Type B pancreatic cell (in vitro differentiated cells): ENCODE measurements at regions not wholly inside any gene's neighbourhood (a gene's known extent, or its start where the extent isn't known, plus 50 kb on each side); places are given as distances from the start of the nearest gene placed in this dataset.

Source experiments
- DNase-seq: peaks from one replicate; pipeline ENCODE4 v3.0.0; 2021; ENCODE audit warnings: mixed read lengths; ENCODE audit not compliant: unreplicated experiment; ENCODE audit errors: extremely low spot score
- H3K27ac Mint-ChIP-seq: 2 replicates; pipeline ENCODE4 v1.8.0; 2021; ENCODE audit warnings: mild to moderate bottlenecking, mixed read lengths
- H3K27me3 Mint-ChIP-seq: 2 replicates; pipeline ENCODE4 v1.8.0; 2021; ENCODE audit warnings: mixed read lengths
- H3K36me3 Mint-ChIP-seq: 2 replicates; pipeline ENCODE4 v1.8.0; 2021; ENCODE audit warnings: mixed read lengths
- H3K4me1 Mint-ChIP-seq: one replicate; pipeline ENCODE4 v1.8.0; 2021; ENCODE audit warnings: mixed read lengths; ENCODE audit not compliant: unreplicated experiment
- H3K4me3 Mint-ChIP-seq: 2 replicates; pipeline ENCODE4 v1.8.0; 2021; ENCODE audit warnings: mild to moderate bottlenecking, mixed read lengths
- H3K9me3 Mint-ChIP-seq: 2 replicates; pipeline ENCODE4 v1.8.0; 2021; ENCODE audit warnings: mixed read lengths
- TF ChIP-seq, protein P1 (sequence below): fragments of 200-600 bp; sonication (generic); conservative IDR thresholded peaks from 2 replicates; pipeline ENCODE4 v1.5.0; 2021; ENCODE audit warnings: antibody characterized with exemption, mild to moderate bottlenecking

DNA sequence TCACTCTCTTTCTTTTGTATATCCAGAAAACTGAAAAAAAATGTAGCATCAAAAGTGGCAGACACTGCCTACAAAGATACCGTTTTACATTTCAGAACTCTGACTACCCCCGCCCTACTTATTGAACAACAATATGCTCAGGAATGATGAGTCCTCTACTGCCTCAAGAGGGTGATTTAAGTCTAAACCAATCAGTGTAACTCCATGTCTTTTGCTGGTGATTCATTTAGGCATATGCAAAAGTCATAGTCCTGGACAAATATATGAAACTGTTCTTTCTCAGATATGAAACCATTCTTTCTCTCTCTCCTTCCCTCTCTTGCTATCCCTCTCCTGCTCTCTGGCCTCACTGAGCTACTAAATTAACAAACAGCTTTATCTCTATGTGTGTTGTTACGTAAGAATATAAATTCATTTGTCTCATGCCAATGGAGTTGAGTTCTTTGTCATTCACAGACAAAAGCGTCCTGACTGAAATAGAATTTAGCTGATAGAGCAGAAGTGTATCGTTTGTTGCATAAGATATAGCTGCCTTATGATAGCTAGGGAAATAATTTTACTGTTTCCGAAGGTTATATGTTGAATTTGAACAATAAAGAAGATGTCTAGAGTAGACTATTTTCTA, 133.7 kb upstream of the OSTN start:
- H3K4me3 Mint-ChIP-seq: no peak overlapping the region
- H3K27me3 Mint-ChIP-seq: peaks cover 2% of the 10 kb centered on the region
- no peak for DNase-seq
- H3K4me1 Mint-ChIP-seq: no peaks in the 10 kb centered on the region
- H3K36me3 Mint-ChIP-seq: no peaks in the 10 kb centered on the region
- TF ChIP-seq, protein P1, sequence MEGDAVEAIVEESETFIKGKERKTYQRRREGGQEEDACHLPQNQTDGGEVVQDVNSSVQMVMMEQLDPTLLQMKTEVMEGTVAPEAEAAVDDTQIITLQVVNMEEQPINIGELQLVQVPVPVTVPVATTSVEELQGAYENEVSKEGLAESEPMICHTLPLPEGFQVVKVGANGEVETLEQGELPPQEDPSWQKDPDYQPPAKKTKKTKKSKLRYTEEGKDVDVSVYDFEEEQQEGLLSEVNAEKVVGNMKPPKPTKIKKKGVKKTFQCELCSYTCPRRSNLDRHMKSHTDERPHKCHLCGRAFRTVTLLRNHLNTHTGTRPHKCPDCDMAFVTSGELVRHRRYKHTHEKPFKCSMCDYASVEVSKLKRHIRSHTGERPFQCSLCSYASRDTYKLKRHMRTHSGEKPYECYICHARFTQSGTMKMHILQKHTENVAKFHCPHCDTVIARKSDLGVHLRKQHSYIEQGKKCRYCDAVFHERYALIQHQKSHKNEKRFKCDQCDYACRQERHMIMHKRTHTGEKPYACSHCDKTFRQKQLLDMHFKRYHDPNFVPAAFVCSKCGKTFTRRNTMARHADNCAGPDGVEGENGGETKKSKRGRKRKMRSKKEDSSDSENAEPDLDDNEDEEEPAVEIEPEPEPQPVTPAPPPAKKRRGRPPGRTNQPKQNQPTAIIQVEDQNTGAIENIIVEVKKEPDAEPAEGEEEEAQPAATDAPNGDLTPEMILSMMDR: no peak
- H3K27ac Mint-ChIP-seq: no peak overlapping the region
- no peaks in the 10 kb centered on the region for H3K9me3 Mint-ChIP-seq

DNA sequence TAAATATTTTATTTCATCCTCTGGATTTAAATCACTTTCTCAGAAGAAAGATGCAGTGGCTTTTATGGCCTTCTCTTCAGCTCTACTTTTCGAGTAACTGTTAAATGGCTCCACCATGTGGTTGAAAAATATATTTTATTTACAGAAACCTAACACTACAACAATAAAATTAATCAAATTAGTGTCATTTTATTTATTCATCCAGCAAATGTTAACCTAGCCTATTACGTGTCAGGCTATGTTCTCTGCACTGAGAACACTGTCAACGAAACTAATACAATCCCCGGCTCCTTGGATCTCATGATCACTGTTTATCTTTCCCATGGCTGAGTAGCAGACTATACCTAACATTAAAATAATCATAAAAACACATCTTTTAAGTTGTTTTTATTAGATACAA, 148.0 kb upstream of the OSTN start:
- no peak for DNase-seq
- Mint-ChIP-seq H3K27ac (no peak overlapping the region), H3K4me3 (no peak overlapping the region), H3K36me3 (no peaks in the 10 kb centered on the region), H3K4me1 (no peaks in the 10 kb centered on the region), H3K9me3 (no peaks in the 10 kb centered on the region), H3K27me3 (no peaks in the 10 kb centered on the region)
- TF ChIP-seq, protein P1: peak; percentile 84

DNA sequence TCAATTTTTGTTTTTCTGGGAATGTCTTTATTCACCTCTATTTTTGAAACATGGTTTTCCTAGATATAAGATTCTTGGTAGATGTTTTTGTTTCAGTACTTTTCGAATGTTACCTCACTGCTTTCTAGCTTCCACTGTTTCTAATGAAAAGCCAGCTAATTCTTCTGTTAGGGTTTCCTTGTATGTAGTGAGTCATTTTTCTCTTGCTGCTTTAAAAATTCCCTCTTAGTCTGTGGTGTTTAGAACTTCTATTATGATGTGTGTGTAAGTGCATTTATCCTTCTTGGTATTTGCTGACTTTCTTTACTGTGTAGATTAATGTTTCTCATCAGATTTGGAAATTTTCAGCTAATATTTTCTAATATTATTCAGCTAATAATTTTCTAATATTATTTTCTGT, 151.1 kb upstream of the OSTN start:
- Mint-ChIP-seq H3K36me3 (no peaks in the 10 kb centered on the region), H3K4me3 (no peak overlapping the region), H3K9me3 (peaks cover 3% of the 10 kb centered on the region), H3K27ac (no peak overlapping the region), H3K4me1 (no peaks in the 10 kb centered on the region), H3K27me3 (no peaks in the 10 kb centered on the region)
- TF ChIP-seq, protein P1: no peak
- DNase-seq: no peak

DNA sequence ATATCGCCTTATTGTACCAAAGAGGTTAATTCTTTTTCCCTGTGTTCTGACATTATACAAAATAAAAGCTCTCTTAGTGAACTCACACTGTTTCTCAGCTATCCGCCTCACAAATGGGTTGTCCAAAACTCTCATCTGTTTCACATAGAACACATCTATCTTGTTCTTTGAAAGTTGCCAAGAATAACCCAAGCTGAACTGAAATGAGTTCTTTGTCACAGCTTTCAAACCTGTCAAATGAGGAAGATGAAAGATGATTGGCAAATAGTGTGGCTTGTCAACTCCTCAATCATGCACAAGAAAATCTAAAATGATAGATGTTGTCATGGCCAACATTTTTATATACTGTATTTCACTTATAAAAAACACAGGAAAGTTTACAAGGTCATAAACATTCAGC, 168.1 kb upstream of the OSTN start:
- DNase-seq: no peak
- H3K9me3 Mint-ChIP-seq: no peaks in the 10 kb centered on the region
- H3K4me3 Mint-ChIP-seq: no peak overlapping the region
- H3K27ac Mint-ChIP-seq: no peak overlapping the region
- H3K4me1 Mint-ChIP-seq: no peaks in the 10 kb centered on the region
- TF ChIP-seq, protein P1: no peak
- H3K36me3 Mint-ChIP-seq: no peaks in the 10 kb centered on the region
- no peaks in the 10 kb centered on the region for H3K27me3 Mint-ChIP-seq

DNA sequence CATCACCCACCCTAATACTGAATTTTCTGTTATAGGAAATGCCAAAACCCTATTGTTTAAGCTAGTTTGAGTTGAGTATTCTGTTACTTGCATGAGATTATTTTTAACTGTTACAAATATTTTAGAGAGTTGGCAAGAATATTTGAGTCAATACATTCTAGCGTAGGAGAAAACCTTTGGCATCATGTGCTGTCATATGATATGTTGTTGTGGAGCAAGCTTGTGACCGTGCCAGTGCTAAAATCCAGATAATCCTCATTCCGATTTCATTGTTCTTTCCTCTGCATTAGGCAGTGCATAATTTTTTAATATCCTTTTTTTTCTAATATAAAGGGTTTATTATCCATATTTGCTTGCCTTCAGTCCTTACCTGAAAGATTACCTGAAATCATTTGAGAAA, 168.0 kb upstream of the GMNC start:
- Mint-ChIP-seq H3K27ac (no peak overlapping the region), H3K36me3 (no peaks in the 10 kb centered on the region), H3K4me3 (no peak overlapping the region), H3K9me3 (no peaks in the 10 kb centered on the region), H3K4me1 (no peaks in the 10 kb centered on the region), H3K27me3 (no peaks in the 10 kb centered on the region)
- DNase-seq: no peak
- TF ChIP-seq, protein P1: no peak

DNA sequence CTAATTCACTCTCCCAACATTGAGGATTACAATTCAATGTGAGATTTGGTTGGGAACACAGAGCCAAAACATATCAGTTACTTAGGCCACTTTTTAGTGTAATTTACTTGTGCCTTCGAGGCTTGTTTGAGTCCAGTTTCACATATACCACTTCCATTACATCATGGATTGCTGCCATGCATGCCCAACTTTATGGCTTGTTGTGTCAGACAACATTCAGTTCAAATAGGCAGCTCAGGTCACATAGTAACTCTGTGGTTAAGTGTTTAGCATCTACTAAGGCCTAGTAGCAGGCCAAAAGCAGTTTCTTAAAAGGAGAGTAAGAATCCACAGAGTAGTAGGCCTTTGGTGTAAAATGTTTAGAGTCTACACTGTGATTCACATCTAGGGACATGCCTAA, 164.3 kb upstream of the GMNC start:
- Mint-ChIP-seq H3K4me3 (no peak overlapping the region), H3K4me1 (no peaks in the 10 kb centered on the region), H3K9me3 (no peaks in the 10 kb centered on the region), H3K36me3 (no peaks in the 10 kb centered on the region), H3K27me3 (peaks cover 4% of the 10 kb centered on the region), H3K27ac (no peak overlapping the region)
- TF ChIP-seq, protein P1: no peak
- no peak for DNase-seq
